A172 (cell line): ENCODE measurements at regions not wholly inside any gene's neighbourhood (a gene's known extent, or its start where the extent isn't known, plus 50 kb on each side); places are given as distances from the start of the nearest gene placed in this dataset.
A peak's percentile ranks its signal among the peaks of the same experiment; 100 is the strongest.

Source experiments
- DNase-seq: peaks from one replicate; pipeline ENCODE4 v3.0.0-alpha.2; 2015; ENCODE audit warnings: low spot score

DNA sequence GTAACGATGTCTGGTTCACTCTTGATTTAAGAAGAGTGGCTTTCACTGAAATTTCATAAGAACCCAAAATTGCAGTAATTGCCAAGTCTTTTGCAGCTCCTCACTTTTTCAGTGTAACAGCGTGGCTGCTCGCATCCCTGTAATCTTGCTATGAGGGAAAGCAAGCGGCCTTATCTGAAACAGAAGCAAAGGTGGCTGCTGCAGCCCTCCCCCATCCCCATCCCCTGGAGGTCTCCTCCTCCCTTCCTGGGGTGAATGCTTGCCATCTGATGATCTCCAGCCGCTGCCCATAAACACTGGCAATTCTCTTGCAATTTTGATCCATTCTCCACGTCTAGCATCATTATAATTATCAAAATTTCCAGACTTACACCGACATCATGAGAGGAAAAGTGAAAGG is 182.5 kb upstream of the ASIC2 start:
- DNase-seq: no peak

DNA sequence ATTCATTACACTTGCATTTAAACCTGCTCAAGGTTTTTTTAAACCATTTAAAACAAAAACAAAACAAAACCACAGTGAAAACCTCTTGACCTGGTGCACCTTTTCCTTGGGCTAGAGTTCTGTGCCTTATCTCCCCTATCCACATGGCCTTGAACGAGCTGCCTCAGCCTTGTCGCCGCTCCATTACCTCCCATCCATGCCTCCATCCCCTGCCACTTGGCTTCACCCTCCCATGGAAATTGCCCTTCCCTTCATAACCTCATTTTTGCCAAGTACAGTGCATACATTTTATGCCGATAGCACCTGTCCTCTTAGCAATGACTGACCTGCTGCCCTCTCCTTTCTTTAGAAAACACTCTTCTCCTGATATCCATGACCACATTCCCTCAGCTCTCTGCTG is 188.6 kb upstream of the ASIC2 start:
- DNase-seq: no peak

DNA sequence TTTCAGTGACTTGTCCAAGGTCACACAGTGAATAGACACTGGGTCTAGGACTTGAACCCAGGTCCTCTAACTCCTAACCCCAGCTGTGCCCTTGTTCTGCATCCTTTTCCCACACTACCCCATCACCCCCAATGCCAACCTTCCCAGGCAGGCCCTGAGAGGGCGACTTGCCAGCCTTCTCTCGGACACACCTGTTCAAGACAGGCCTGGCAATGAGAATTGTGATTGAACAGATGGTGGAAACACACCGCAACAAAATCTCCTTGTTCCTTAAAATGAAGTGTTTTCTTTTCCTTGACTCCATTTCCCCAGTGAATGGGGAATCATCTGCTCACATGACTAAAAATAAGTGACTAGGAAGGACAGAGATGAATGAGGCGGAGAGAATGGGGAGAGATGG is 189.5 kb upstream of the ASIC2 start:
- no peak for DNase-seq

DNA sequence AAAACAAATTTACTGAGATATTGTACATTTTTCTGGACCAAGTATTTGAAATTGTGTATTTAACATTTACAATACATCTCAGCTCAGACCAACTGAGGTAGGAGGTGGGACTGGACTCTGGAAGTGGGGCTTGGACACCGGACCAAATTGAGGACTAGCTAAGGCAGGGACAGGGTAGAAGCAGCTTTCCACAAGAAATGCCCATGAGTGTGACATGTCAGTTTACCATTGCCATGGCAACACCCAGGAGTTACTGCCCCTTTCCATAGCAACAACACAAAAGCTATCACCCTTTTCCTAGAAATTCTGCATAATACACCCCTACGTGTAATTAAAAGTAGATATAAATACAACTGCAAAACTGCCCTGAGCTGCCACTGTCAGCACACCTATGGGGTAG is 191.5 kb upstream of the ASIC2 start:
- no peak for DNase-seq

DNA sequence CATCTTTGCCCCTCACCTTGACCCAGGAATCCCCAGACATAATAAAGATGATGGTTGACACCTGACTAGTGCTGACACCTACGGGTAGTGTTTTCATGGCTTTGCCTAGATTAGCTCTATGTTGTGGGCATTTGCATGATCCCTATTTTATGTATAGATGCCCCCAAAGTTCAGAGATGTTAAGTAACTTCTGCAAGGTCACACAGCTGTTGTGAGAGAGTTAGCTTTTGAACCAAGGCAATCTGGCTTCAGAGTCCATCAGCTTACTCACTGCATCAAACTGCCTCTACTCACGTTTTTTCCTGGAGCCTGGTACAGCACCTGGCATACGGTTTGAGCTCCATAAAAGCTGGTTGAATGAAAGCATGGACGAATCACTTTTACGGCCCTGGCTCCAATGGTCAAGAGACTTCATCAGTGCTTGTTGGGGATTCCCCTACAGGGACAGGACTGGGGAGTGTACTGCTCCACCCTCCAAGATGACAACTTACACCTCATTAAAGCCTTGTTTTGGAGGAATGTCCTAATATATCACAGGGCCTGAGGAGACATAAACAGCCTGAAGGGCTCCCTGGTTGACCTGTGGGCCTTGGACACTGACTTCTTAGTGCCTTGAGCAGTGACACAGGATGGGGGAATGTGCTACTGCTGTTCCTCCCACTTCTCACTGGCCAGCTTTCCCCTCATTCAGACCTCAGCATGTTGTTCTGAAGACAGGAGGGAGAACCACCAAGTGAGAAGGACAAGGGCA is 193.2 kb upstream of the ASIC2 start:
- DNase-seq: no peak

DNA sequence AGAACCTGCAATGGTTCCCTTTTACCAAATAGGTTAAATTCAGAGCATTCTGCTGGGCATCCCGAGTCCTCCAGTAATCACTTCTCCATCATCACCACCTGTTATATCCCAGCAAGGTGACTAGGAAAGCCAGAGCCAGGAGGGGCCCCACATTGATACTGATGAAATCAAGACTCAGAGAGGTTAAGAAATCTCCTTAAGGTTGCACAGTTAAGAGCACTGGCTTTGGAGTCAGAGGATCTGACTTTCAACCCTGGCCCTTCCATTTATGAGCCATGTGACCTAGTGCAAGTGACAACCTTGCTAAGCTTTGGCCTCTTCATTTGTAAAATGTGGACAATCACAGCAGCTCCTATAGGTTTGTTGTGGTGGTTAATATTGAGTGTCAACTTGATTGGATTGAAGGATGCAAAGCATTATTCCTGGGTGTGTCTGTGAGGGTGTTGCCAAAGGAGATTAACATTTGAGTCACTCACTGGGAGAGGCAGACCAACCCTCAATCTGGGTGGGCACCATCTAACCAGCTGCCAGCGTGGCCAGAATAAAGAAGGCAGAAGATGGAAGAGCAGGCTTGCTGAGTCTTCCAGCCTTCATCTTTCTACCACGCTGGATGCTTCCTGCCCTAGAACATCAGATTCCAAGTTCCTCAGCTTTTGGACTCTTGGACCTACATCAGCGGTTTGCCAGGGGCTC is 194.2 kb upstream of the ASIC2 start:
- DNase-seq: no peak

DNA sequence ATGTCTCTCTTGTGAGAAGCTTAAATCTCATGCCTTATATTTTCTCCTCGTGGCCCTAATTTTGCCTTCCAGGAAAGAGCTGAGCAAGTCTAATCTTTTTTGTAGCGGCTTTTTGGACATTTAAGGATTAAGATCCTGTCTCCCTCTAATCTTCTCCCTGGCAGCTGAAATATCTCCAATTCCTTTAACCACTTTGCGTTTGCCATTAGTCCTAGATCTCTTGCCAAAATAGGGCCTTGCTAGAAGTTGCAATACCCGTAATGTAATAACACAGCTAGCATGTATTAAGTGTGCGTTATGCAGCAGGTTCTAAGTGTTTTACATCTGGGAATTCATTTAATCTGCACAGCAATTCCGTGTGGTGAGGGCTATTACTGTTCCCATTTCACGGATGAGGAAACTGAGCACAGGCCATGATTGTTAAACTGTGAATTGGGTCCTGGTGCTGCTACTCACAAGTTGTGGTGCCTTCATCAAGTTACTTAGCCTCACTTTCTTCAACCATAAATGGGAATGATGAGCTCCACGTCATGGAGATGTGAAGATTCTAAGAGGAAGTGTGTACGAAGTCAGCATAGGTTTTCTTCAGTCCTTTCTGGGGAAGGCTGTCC is 198.9 kb upstream of the ASIC2 start:
- DNase-seq: no peak

DNA sequence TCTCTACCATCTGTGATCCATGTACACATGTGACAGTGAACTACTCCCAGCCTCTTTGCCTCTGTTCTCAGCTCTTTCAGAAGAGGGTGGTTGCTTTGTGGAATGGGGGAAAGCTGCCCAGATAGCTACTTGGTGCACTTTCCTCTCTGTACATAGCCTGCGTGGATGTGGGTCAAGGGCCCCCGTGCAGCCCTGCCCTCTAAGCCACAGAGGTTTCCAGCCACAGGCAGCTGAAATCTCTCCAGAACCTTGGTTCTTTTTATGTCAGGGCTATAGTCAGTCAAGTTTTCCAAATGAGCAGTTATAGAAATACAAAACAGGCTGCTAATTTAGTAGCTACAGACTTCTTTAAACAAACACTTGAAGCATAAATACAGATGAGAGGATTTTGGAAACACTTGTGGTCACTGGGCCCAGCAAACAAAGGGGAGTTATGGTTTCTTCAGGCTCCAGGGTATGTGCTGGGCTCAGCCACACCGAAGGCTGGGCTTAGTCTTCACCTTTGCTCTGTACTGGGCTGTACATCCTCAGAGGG is 199.7 kb upstream of the ASIC2 start:
- no peak for DNase-seq

DNA sequence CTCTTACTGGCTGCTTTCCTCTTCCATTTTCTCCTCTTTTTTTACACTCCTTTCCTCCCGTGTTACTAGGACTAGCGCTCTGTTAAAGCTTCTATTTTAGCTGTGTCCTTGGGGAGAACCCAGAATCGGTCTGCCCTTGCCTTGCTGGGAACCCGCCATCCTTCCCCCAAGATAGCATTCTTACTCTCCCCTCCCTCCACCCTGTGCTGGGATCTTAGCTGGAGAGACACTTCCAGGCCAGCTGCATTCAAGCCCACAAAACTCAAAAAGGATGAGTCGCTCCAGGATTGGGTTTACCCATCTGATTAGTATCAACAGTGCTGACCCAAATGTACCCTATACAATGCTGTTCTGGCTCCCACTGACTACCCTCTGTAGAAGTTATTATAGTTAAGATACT is 200.5 kb upstream of the ASIC2 start:
- DNase-seq: no peak

DNA sequence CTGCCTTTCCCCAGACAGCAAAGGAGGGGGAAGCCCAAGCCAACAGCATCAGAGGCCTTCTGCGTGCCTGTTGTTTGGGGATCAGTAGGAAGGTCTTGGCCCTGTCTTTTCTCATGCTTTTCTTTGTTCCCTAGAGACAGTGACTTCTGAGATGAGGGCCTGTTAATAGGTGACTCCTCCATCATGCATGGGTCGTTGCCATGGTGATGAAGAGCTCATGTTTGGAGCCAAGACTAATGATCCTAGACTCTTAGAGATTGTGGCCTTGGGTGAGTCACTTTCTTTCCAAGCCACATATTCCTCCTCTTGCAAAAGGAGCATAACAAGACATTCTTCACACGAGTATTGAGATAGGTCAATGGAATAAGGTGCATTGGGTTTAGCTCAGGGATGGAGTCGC is 201.1 kb upstream of the ASIC2 start:
- DNase-seq: no peak

DNA sequence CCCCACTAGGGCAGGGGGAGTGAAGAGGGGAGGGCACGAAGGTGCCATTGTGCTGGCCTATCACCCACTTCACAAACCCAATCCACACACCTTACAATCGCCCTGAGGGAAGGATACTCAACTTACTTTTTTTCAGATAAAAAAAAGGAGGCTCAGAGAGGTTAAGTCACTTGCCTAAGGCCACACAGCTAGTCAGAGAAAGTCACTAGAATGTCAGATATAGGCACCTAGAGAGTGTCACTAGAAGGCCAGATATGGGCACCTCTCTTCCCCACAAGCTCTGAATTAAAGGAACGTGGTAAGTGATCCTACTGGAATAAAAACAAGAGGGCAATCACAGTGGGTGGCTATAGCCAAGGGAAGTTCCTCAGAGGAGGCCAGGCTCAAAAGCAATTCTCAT is 204.5 kb upstream of the ASIC2 start:
- DNase-seq: no peak

DNA sequence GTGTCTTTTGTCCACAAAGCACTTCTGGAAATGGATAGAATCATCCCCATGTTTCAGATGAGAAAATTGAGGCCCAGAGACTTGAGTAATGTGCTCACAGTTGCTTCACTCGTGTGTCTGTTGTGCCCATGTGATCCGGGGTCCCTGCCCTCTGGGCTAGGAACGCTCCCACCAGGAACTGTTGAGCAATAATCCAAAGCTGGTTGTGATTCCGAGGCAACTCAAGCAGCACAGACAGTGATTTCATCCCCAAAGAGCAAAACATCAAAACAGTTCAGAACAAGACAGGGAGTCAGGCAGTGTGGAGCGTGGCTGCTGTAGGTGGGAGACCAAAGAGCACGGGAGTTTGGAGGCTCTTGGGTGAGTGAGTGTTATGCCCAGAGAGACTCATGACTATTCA is 205.0 kb upstream of the ASIC2 start:
- DNase-seq: no peak

DNA sequence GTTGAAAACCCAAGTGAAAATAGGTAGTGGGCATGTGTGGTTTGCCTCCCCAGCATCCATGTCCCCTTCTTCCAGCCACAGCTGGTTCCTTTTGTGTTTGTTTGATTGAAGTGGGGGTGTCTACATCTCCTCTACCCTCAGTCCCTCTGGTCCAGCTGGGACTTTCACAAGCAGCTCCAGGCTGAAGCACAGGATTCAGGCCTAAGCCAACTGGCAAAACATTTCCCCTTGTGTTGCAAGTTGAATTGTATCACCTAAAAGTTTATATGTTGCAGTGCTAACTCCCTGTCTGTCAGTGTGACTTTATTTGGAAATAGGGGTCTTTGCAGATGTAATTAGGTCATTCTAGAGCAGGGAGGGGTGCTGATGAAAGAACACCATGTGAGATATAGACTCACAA is 205.9 kb upstream of the ASIC2 start:
- no peak for DNase-seq

DNA sequence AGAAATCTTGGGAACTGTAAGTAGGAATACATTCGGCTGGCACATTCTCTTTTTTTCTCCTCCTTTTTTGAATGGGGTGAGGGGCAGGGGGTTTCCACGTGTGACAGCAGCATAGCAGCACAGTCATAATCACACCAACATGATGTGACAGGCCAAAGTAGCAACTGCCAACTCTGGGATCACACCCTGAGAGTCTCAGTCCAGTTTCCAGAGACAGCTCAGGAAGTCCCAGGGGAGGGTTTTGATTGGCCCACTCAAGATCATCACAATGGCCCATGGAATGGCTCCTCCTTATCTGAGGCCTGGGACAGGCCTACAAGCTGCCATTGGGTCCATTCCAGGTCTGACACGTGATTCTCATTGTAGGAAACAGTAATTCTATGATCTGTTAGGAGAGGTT is 207.1 kb upstream of the ASIC2 start:
- no peak for DNase-seq

DNA sequence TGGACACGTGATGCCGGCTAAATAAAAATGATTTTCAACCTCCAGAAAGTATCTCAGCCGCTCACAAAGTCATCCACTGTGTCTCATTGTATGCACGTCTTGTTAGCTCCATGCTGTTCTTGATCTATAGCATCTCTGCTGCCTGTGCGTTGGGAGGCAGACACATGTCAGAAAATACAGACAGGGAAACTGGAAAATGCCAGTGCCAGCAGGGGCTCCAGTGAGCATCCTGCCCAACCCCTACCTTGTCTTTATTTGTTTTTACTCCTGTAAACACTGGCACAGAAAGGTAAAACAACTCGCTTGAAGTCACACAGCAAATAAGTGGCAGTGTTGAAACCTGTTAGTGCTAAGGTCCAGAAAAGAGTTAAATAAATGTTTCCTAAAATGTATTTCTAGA is 208.1 kb upstream of the ASIC2 start:
- no peak for DNase-seq

DNA sequence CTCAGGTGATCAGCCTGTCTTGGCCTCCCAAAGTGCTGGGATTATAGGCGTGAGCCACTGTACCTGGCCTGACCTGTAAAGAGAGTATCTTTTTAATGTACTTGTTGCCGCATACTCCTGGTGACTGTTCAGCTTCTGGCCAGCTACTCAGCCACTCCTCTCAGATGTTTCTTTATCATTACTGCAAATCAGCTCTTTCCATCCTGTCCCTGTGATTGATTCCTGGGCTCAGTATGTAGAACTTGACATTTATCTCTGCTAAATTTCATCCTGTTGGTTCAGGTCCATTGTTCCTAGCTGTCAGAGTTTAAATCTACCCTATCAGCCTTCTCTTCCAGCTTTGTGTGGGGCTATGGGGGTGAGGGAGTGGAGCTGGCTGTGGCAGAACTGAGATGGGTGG is 211.5 kb upstream of the ASIC2 start:
- DNase-seq: no peak

DNA sequence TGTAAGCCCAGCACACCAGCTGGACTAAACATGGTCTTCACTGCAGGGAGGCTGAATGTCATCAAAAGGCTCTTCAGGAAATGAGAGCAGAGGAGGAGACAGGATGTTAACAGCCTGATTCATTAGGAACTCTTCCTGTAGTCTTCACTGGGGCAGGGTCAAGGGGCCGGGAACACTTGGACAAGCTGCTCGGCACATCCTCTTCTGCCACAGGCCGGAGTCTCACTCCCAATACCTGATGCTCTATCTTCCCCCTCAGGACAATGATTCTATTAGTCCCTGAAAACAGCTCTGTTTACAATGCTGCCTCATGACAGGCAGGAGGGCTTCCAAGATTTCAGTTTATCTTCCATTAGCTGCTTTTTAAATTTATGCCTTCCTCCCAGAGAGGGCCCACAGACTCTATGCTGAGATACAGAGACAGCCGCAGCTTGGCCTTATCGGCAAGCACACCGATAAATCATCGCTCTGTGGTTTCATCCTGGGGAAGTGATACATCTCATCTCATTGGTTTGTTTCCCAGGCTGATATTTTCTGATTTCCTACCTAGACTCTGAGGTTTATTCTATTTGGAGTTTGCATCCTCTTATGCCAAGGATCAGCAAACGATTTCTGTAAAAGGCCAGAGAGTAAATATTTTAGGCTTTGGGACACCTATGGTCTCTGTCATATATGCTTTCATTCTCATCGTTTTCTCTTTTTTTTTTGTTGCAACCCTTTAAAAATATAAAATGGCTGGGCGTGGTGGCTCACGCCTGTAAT is 214.0 kb upstream of the ASIC2 start:
- DNase-seq: peak; percentile 60

DNA sequence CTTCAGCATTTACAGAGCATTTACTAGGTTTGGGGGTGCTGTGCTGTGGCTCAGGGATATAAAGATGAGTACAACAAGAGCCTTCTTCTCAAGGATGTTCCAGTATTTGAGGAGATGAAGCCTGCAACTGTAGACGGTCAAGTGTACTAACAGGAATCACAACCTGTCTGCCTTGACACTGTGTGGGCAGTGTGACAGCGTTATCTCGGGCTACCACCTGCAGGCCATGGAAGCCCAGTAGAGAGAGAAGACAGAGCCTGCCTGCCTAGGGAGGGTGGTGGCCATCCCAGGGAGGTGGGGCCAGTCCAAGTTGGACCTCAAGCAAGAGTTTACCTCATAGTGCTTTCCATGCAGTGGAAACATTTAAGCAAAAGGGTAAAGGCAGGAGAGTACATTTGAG is 215.1 kb upstream of the ASIC2 start:
- no peak for DNase-seq

DNA sequence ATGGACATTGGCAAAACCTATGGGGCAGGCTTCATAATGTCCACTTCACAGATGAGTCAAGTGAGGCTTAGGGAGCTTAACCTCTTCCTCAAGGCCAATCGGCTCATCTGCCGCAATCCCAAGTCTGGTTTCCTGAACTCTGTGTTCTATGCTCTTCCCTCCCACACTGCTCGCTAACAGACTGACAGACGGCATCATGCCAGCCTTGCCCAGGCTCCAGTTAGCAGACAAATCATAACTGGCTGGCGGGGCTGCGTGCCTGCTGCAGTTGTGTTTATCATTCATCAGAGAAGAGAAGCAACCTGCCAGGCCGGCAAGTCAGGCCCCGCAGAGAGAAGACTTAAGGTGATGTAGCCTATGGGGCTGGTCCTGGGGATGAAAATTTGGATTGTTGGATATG is 216.2 kb upstream of the ASIC2 start:
- no peak for DNase-seq

DNA sequence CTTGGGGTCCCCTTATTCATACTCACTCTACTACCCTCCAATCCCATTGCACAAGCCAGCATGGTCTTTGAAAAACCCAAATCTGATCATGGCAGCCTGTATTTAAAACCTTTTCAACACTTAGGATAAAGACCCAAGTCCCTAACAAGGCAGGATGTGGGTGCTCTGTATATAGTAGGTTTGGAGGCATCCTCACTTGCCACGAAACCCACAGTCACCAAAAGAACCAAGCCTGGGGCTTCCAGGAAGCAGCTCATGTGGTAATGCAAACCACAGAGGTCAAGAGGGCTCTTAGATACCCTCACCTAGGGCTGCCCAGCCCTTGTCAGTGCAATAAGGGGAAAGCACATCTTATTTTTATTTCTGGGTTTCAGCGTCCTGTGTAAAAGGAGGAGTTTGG is 218.6 kb upstream of the ASIC2 start:
- DNase-seq: no peak

DNA sequence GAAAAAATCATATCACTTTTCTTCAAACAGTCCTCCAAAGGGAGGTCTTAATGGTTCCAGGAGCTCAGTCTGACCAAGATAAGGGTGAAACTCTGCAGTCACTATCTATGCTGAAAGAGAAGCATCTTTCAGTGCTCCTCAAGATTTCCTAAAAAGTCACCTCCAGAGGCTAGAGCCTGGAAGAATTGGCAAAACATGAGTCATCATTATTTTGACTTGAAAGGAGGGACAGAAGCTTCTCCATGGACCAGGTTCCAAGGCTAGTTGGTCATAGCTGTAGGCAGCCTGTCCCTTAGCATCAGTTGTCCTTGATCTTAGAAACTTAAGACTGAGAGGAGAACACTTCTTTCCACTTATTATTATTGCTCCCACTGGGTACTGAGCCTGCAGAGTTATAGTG is 219.0 kb upstream of the ASIC2 start:
- DNase-seq: no peak

DNA sequence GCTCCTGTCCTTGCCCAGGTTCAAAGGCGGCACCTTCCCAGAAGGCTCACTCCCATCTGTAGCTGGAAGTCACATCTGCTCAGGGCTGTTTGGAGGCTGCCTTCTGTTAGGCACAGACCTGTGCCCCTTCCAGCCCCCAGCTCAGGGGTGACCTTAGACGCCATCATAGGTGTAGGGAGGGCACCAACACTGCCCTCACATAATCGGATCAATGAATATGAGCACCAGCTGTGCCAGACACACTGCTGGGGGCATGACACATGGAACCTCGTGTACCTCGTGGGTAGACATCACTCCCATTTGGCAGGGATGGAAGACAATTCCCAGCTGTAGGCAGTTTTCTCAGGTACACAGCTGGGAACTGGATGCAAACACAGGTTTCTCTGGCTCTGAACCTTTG is 220.7 kb upstream of the ASIC2 start:
- no peak for DNase-seq
